T1000 (cell line): ENCODE measurements at regions not wholly inside any gene's neighbourhood (a gene's known extent, or its start where the extent isn't known, plus 50 kb on each side); places are given as distances from the start of the nearest gene placed in this dataset.

Source experiments
- DNase-seq: peaks from one replicate; lab custom pipeline; 2025; ENCODE audit warnings: mixed read lengths; lab: John Stamatoyannopoulos, UW

DNA sequence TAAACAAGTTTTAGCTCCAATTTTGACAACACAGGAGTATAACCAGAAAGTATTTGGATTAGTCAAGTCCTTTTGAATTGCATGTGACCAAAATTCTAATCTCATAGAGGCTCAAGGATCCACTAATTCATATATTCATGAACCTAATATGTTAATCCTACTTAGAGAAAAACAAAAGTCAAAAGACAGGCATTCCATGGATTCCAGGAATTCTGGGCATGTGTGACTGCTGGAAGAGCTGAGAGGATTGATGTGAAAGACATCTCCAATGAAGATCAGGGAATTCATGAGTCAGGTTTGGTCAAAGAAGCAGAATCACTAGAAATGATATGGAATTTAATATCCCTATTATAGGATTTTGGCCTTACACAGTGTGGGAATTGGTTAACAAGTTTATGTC is 1494.6 kb upstream of the DDX18 start:
- DNase-seq, result no peak

- no peak for DNase-seq
These were observed 1485.2 kb upstream of the DDX18 start for GRCh38 chr2:116329280-116329679.

DNA sequence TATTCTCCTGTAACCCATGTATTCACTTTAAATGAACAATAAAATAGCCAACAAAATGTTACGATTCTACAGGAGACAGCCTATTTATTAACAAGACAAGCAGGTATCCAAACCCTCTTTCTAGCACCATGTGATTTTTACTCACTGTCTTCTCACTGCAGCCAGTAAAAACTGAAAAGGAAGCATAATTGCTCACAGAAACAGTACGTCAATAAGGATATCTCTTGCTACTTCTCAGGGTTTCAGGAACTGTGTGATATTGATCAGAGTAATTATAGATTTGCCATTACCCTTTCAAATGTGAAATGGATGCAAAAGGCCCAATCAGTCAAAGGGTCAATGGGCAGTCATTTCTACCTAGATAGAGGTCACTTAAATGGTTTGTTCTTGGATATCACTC is 1473.8 kb upstream of the DDX18 start:
- DNase-seq, result no peak

- no peak for DNase-seq
These were observed 1448.3 kb upstream of the DDX18 start for GRCh38 chr2:116366212-116366611.

DNA sequence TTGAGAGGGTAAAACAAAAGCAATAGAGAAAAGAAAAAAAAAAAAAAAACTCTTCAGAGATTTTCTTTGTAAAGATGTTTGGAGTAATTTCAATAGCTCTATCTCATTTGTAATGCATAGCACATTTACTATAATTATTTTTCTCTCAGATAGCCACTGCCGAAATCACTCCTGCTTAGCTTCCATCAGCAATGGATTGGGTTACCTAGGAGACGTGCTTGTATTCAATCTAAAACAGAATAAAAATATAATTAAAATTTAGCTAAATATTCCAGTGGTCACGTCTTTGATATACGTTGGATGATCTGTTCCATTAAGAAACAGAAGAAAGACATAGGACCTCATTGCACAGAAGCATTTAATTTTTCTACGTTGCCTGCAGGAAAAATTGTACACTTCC is 1435.7 kb upstream of the DDX18 start:
- no peak for DNase-seq

DNA sequence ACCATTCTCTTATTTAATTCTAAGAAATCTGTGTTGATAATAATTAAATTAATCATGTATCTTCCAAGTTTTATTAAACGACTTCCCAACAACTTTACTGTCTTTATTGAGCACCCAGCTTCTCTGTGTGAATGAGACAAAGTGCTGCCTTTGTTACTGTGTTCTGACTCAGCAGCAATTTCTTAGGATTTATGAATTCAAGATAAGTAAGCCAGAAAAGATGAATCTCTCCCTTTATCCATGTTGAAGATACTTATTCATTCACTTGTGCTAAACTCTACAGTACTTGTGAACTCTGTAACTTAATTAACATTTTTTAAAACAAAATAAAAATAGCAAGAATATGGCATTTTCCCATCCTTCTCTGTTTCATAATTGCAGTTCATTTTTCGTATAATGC is 1403.3 kb upstream of the DDX18 start:
- no peak for DNase-seq

GRCh38 chr2:116413659-116414058 is 1400.8 kb upstream of the DDX18 start:
- DNase-seq, result no peak

GRCh38 chr2:116416731-116417377 is 1397.6 kb upstream of the DDX18 start:
- no peak for DNase-seq

GRCh38 chr2:116435648-116436047 is 1378.8 kb upstream of the DDX18 start:
- no peak for DNase-seq

- DNase-seq, result no peak
These were observed 1374.3 kb upstream of the DDX18 start for GRCh38 chr2:116440104-116440653.

DNA sequence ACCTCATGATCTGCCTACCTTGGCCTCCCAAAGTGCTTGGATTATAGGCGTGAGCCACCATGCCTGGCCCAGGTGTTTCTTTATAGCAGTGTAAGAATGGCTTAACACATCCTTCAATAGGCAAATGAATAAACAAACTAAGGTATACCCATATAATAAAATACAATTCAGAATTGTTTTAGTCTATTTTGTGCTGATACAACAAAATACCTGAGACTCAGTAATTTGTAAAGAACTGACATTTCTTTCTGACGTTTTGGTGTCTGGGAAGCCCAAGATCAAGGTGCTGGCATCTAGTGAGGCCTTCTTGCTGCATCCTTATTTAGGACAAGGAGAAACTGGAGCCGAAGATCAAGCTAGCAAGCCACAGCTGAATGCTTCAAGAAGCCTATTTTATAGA is 1372.1 kb upstream of the DDX18 start:
- DNase-seq, result no peak

- no peak for DNase-seq
These were observed 1370.1 kb upstream of the DDX18 start for GRCh38 chr2:116444256-116444872.

- DNase-seq, result no peak
These were observed 1363.5 kb upstream of the DDX18 start for GRCh38 chr2:116450990-116451389.

- DNase-seq, result no peak
These were observed 1361.8 kb upstream of the DDX18 start for GRCh38 chr2:116452651-116453050.

GRCh38 chr2:116456429-116456828 is 1358.1 kb upstream of the DDX18 start:
- no peak for DNase-seq

- no peak for DNase-seq
These were observed 1347.2 kb upstream of the DDX18 start for GRCh38 chr2:116467243-116467642.

- DNase-seq, result no peak
These were observed 1337.3 kb upstream of the DDX18 start for GRCh38 chr2:116477229-116477628.

- DNase-seq, result no peak
These were observed 1327.2 kb upstream of the DDX18 start for GRCh38 chr2:116487336-116487735.

DNA sequence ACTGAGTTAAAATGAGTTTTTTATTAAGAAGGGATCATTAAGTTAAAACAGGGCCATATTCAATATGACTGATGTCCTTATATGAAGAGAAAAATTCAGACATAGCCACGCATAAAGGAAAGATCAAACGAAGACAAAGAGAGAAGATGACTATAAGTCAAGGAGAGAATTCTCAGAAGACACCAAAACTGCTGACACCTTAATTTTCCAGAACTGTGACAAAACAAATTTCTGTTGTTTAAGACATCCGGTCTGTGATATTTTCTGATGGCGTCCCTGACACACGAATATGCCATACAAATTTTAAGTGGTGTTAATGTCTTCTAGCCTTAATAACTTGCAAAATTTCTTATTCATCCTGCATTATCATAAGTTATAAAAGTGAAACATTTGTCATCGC is 1325.2 kb upstream of the DDX18 start:
- DNase-seq, result no peak

DNA sequence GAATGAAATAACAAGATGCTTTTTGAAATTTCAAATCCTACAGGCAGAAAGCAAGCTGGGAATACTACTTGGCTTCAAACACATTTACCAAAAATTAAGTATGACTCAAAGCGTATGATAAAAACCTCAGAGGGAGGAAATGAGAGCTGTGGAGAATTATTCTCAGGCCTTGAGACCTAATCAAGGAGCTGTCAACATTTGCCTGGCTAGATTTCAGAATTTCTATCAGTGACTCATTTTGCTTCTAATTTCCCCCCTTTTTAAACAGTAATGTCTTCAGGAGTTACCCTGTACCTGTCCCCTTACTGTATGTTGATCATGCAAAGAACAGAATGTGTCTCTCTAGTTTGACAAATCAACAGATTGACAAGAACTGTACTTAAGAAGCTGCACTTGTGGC is 1324.5 kb upstream of the DDX18 start:
- no peak for DNase-seq

DNA sequence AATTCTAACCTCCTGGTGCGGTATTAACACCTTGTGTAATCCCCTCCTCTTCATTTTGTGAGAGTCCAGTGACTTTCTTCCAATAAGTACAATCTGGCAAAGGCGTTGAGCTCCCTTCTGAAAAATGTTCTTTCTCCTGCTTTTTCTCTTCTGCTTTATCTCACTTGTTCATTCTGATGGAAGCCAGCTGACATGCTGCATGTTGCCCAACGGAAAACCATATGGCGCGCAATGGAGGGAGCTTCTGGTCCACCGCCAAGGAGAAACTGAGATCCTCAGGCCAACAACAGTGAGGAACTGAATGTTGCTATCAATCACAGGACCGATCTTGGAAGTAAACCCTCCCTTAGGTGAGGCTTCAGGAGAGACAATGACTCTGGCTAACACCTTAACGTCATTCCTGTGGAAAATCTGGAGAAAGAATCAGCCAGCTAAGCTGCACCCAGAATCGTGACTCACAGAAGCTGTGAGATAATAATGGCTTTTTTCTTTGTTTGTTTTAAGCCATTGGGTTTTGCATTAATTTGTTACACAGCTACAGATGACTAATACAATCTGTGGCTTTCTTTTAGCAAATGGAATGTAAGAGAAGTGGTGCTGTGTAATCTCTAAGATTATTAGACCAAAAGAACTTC is 1323.9 kb upstream of the DDX18 start:
- peak; percentile 9 for DNase-seq

- DNase-seq, result peak; percentile 7
These were observed 1323.2 kb upstream of the DDX18 start for GRCh38 chr2:116491292-116491691.

- no peak for DNase-seq
These were observed 1315.1 kb upstream of the DDX18 start for GRCh38 chr2:116499389-116499788.
